ENCODE measurements at regions not wholly inside any gene's neighbourhood (a gene's known extent, or its start where the extent isn't known, plus 50 kb on each side); places are given as distances from the start of the nearest gene placed in this dataset.

GRCh38 chr3:153396581-153396980, 234.6 kb downstream of the RAP2B start:
- ChIA-PET SMC1A (ENCODE audit: uncharacterized antibody, unreplicated experiment) (no interaction called here), POLR2A (no interaction called here), CTCF (no interaction called here), RAD21 (ENCODE audit: unreplicated experiment) (no interaction called here)
- Histone ChIP-seq H3K36me3 (ENCODE audit: control insufficient read depth in 2 of 2, insufficient read depth in 2 of 2, low read length in 1 of 2) (no peaks in the 10 kb centered on the region), H3K4me3 (no peak overlapping the region), H3K79me2 (ENCODE audit: control insufficient read depth, insufficient read depth, low read length) (no peaks in the 10 kb centered on the region), H2AFZ (ENCODE audit: control insufficient read depth, low read depth, low read length) (no peak overlapping the region), H3K4me2 (ENCODE audit: control insufficient read depth, insufficient read depth) (no peak overlapping the region), H3K9me3 (replicated peaks; ENCODE audit: control insufficient read depth, insufficient read depth, low read length) (no peaks in the 10 kb centered on the region), H3K9ac (ENCODE audit: control insufficient read depth, insufficient read depth, low read length) (no peak overlapping the region), H3K27me3 (replicated peaks in 1 of 2; ENCODE audit: control insufficient read depth in 2 of 2, insufficient read depth in 2 of 2, low read length in 1 of 2) (no peaks in the 10 kb centered on the region), H4K20me1 (ENCODE audit: control insufficient read depth, insufficient read depth) (no peaks in the 10 kb centered on the region), H3K4me1 (ENCODE audit: control insufficient read depth, insufficient read depth, low read length) (peaks cover 8% of the 10 kb centered on the region; the same call in 1 of the 2 replicates), H3K27ac (ENCODE audit: control insufficient read depth, insufficient read depth) (no peak overlapping the region)
- intact Hi-C loops (cut with micrococcal nuclease; ENCODE audit: unreplicated experiment), result no loop called here
- ATAC-seq, result no peak
- 41% methylated on average over 2 of the region's 2 CpGs for WGBS (ENCODE audit: insufficient coverage, insufficient replicate concordance, low lambda C conversion rate, missing lambda C conversion rate)
- no TSS peak for BruUV-seq (replicated peaks)
- in situ Hi-C loops (cut with MboI), result no loop called here
- no peak for TF ChIP-seq CBFB (IDR thresholded peaks at IDR 0.05; ENCODE audit: low read depth)
- no peak for TF ChIP-seq TCF3 (IDR thresholded peaks at IDR 0.05; ENCODE audit: borderline replicate concordance, insufficient read depth, low read depth, low read length)
- TF ChIP-seq RELB (IDR thresholded peaks at IDR 0.05; ENCODE audit: low read depth), result no peak
- TF ChIP-seq TAF1 (IDR thresholded peaks at IDR 0.05; ENCODE audit: borderline replicate concordance, low read depth, low read length), result no peak
- no peak for TF ChIP-seq BCL11A (IDR thresholded peaks at IDR 0.05; ENCODE audit: low read depth, low read length)
- TF ChIP-seq YY1 (IDR thresholded peaks at IDR 0.05; ENCODE audit: low read depth, low read length), result no peak
- no peak for TF ChIP-seq ZBTB40 (IDR thresholded peaks at IDR 0.05; ENCODE audit: borderline replicate concordance)
- no peak for TF ChIP-seq NBN (IDR thresholded peaks at IDR 0.05)
- no peak for TF ChIP-seq E2F4 (IDR thresholded peaks at IDR 0.05; ENCODE audit: low read depth, low read length)
- TF ChIP-seq MTA3 (IDR thresholded peaks at IDR 0.05; ENCODE audit: borderline replicate concordance, low read length), result no peak
- no peak for TF ChIP-seq IRF4 (IDR thresholded peaks at IDR 0.05; ENCODE audit: low read depth, low read length)
- no peak for FAIRE-seq
- no peak for DNase-seq (ENCODE audit: low read depth, low spot score)

All from GM12878 (cell line).